ENCODE measurements at regions not wholly inside any gene's neighbourhood (a gene's known extent, or its start where the extent isn't known, plus 50 kb on each side); places are given as distances from the start of the nearest gene placed in this dataset.

GRCh38 chr15:69601711-69602504 lies 149.3 kb downstream of the RPLP1 start:
- CTCF ChIA-PET = no interaction called here
- POLR2A ChIA-PET = no interaction called here

GRCh38 chr15:69602921-69603320 lies 150.3 kb downstream of the RPLP1 start:
- CTCF ChIA-PET = no interaction called here
- no peak for DNase-seq (ENCODE audit: extremely low spot score)
- POLR2A ChIA-PET = no interaction called here
- TF ChIP-seq CTCF (IDR thresholded peaks at IDR 0.05; ENCODE audit: control extremely low read depth, extremely low read depth, low read depth, missing control alignments) = no peak

More at GRCh38 chr15:69601711-69602504, 149.3 kb downstream of the RPLP1 start:
- no peak for DNase-seq (ENCODE audit: extremely low spot score)
- TF ChIP-seq CTCF (IDR thresholded peaks at IDR 0.05; ENCODE audit: control extremely low read depth, extremely low read depth, low read depth, missing control alignments) = no peak

GRCh38 chr15:69603369-69604071 lies 150.9 kb downstream of the RPLP1 start:
- DNase-seq (ENCODE audit: extremely low spot score) = no peak
- no peak for TF ChIP-seq CTCF (IDR thresholded peaks at IDR 0.05; ENCODE audit: control extremely low read depth, extremely low read depth, low read depth, missing control alignments)
- POLR2A ChIA-PET = no interaction called here
- CTCF ChIA-PET = no interaction called here

DNA sequence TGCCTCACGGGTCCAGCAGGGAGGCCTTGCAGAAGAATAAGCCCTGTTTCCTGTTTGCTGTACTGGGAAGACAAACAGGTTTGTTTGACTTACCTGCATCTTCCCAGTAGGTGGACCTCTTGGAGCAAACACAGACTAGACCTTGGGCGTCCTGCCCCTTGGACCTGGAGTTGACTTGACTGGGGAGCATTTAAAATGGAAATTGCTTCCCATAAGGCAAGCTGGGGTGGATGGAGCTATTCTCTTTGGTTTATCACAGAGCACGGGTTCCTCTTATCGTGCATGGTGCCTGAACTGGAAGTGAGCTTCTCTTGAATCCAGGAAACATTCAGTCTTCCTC lies 151.4 kb downstream of the RPLP1 start:
- no peak for TF ChIP-seq CTCF (IDR thresholded peaks at IDR 0.05; ENCODE audit: control extremely low read depth, extremely low read depth, low read depth, missing control alignments)
- POLR2A ChIA-PET = no interaction called here
- CTCF ChIA-PET = no interaction called here
- no peak for DNase-seq (ENCODE audit: extremely low spot score)

- POLR2A ChIA-PET = no interaction called here
- CTCF ChIA-PET = interaction anchor here (1.4 kb wide), 1 partner anchor 45 kb away, joined by 3 read pairs; no protein-coding TSS in a partner anchor
- DNase-seq (ENCODE audit: extremely low spot score) = no peak
- TF ChIP-seq CTCF (IDR thresholded peaks at IDR 0.05; ENCODE audit: control extremely low read depth, extremely low read depth, low read depth, missing control alignments) = no peak
Observed at GRCh38 chr15:69606144-69606543, 153.5 kb downstream of the RPLP1 start.

DNA sequence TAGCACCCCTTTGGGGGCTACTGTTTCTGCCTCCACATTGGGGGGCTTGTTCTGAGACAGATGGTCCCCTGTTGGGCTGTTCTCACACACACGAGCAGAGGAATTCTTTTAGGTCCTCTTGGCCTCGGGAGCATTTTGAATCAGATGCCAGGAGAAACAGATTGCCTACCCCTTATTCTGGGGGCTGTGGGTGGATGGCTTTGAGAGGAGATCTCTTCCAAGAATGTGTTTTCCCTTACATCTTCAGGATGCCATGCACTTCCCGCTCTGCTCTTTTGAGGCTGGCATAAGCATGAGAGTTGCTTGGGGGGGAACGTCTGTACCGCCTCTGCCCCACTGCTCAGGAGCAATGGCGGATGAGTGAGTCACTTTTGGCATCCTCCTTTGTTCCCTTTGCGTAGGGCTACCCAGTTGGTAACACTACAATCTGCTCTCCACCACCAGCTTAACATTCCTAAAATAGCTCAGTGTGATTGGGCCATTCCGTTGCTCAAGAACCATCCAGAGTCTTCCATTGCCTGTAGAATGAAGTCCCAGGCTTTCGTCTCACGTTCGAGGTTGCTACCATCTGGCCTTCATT lies 154.4 kb downstream of the RPLP1 start:
- no peak for DNase-seq (ENCODE audit: extremely low spot score)
- ChIA-PET CTCF (no interaction called here), POLR2A (no interaction called here)
- no peak for TF ChIP-seq CTCF (IDR thresholded peaks at IDR 0.05; ENCODE audit: control extremely low read depth, extremely low read depth, low read depth, missing control alignments)

All from GM10248 (cell line).